HCT116 (cell line): ENCODE measurements at regions not wholly inside any gene's neighbourhood (a gene's known extent, or its start where the extent isn't known, plus 50 kb on each side); places are given as distances from the start of the nearest gene placed in this dataset.

Experiments used
- ATAC-seq: fragments of 200-7000 bp; cut with Tn5 transposase; 2 replicates; pipeline ENCODE4 v1.9.1; 2020; ENCODE audit warnings: mild to moderate bottlenecking, moderate library complexity
- BruUV-seq: library from RNA; stranded (reverse); fragments of 400-500 nt; replicated peaks from 2 replicates; lab custom pipeline; 2021; lab: Mats Ljungman, UMichigan
- CTCF ChIA-PET: fragments of 300-600 bp; sonication (Branson Sonifier 250); formaldehyde crosslinking; loops from one replicate; lab custom pipeline; 2021; ENCODE audit warnings: antibody characterized with exemption; lab: Charles Lee
- POLR2A ChIA-PET: fragments of 300-600, 350-600 bp; sonication (Branson Sonifier 250); formaldehyde crosslinking; loops from one replicate; lab custom pipeline; 2021; ENCODE audit warnings: antibody characterized with exemption; lab: Charles Lee
- RAD21 ChIA-PET, 2 experiments: fragments of 300-600 bp; sonication (Branson Sonifier 250); formaldehyde crosslinking; loops; one replicate each; lab custom pipeline; 2023; ENCODE audit warnings: low total read pairs in 2 of 2; ENCODE audit not compliant: uncharacterized antibody in 2 of 2, unreplicated experiment in 2 of 2, low non-redundant PET in 1 of 2; lab: Charles Lee
- DNase-seq: peaks from one replicate; pipeline ENCODE4 v3.0.0-alpha.2; 2010; ENCODE audit warnings: low read depth, low spot score
- H2AFZ ChIP-seq: fragments of 200-600 bp; shearing (Covaris generic), sonication (generic); 2 replicates; pipeline ENCODE4 v1.6.1; 2017; ENCODE audit warnings: low read depth, mixed run types, mixed read lengths, antibody characterized with exemption, low read length; ENCODE audit not compliant: poor library complexity, severe bottlenecking
- H3K27ac ChIP-seq: 2 replicates; pipeline ENCODE4 v1.5.1; 2012; ENCODE audit warnings: low read depth, low read length
- H3K27me3 ChIP-seq: fragments of 200-600 bp; sonication (generic); 2 replicates; pipeline ENCODE4 v1.6.1; 2016; ENCODE audit warnings: mixed run types, low read length, mixed read lengths; ENCODE audit not compliant: insufficient read depth
- H3K36me3 ChIP-seq, 2 experiments: fragments of 200-500 bp in 1 of 2; fragments of 200-600 bp in 1 of 2; sonication (Bioruptor generic) in 1 of 2; sonication (generic) in 1 of 2; 2 replicates each; pipeline versions ENCODE4 v1.5.1 to v1.6.1; 2014 to 2016; ENCODE audit warnings: low read length in 2 of 2, inconsistent platforms in 1 of 2, mixed read lengths in 1 of 2, mixed run types in 1 of 2; ENCODE audit not compliant: insufficient read depth in 2 of 2, control insufficient read depth in 1 of 2
- H3K4me1 ChIP-seq, 2 experiments: fragments of 200-600 bp in 1 of 2; sonication (generic) in 1 of 2; 2 replicates each; pipeline versions ENCODE4 v1.5.1 to v1.6.1; 2012 to 2017; ENCODE audit warnings: low read length in 2 of 2, inconsistent platforms in 1 of 2, mild to moderate bottlenecking in 1 of 2, mixed read lengths in 1 of 2, mixed run types in 1 of 2, moderate library complexity in 1 of 2; ENCODE audit not compliant: insufficient read depth in 2 of 2, control insufficient read depth in 1 of 2
- H3K4me2 ChIP-seq: fragments of 200-600 bp; sonication (generic); 2 replicates; pipeline ENCODE4 v1.6.1; 2017; ENCODE audit warnings: mixed run types, low read length, mixed read lengths
- H3K4me3 ChIP-seq, 2 experiments: fragments of 200-600 bp in 1 of 2; sonication (generic) in 1 of 2; replicated peaks in 1 of 2; 2 replicates each; pipeline ENCODE4 v1.5.1; 2011 to 2016; ENCODE audit warnings: low read length in 2 of 2, control low read depth in 1 of 2, low read depth in 1 of 2, mild to moderate bottlenecking in 1 of 2, mixed read lengths in 1 of 2, mixed run types in 1 of 2
- H3K79me2 ChIP-seq: fragments of 200-600 bp; sonication (generic); 2 replicates; pipeline ENCODE4 v1.6.1; 2017; ENCODE audit warnings: mild to moderate bottlenecking, mixed run types, low read length, moderate library complexity, mixed read lengths; ENCODE audit not compliant: insufficient read depth
- H3K9ac ChIP-seq: fragments of 200-600 bp; sonication (generic); 2 replicates; pipeline ENCODE4 v1.6.1; 2016; ENCODE audit warnings: low read length, mixed read lengths
- H3K9me2 ChIP-seq: fragments of 200-600 bp; sonication (generic), shearing (Covaris generic); 2 replicates; pipeline ENCODE4 v1.6.1; 2017; ENCODE audit warnings: mixed run types, mild to moderate bottlenecking, moderate library complexity; ENCODE audit not compliant: insufficient read depth
- H3K9me3 ChIP-seq, 2 experiments: fragments of 200-500 bp in 1 of 2; fragments of 200-600 bp in 1 of 2; sonication (Bioruptor generic) in 1 of 2; sonication (generic) in 1 of 2; 2 replicates each; pipeline ENCODE4 v1.6.1; 2014 to 2017; ENCODE audit warnings: low read length in 2 of 2, mixed read lengths in 2 of 2, inconsistent platforms in 1 of 2, low read depth in 1 of 2, mild to moderate bottlenecking in 1 of 2, mixed run types in 1 of 2, moderate library complexity in 1 of 2; ENCODE audit not compliant: control insufficient read depth in 1 of 2, insufficient read depth in 1 of 2
- H4K20me1 ChIP-seq: fragments of 200-600 bp; sonication (generic), shearing (Covaris generic); 2 replicates; pipeline ENCODE4 v1.6.1; 2017; ENCODE audit warnings: mixed run types, mild to moderate bottlenecking, moderate library complexity; ENCODE audit not compliant: insufficient read depth
- CEBPB ChIP-seq: IDR thresholded peaks from 2 replicates; pipeline ENCODE4 v1.6.1; 2012; ENCODE audit warnings: low read depth
- ELF1 ChIP-seq: IDR thresholded peaks from 2 replicates; pipeline ENCODE4 v1.6.1; 2012; ENCODE audit warnings: low read depth, borderline replicate concordance
- EZH2phosphoT487 ChIP-seq: fragments of 200-600 bp; IDR thresholded peaks from 2 replicates; pipeline ENCODE4 v1.6.1; 2018; ENCODE audit warnings: antibody characterized with exemption, borderline replicate concordance
- JUND ChIP-seq: IDR thresholded peaks from 2 replicates; pipeline ENCODE4 v1.6.1; 2012
- POLR2A ChIP-seq: IDR thresholded peaks from 2 replicates; pipeline ENCODE4 v1.7.0; 2011; ENCODE audit warnings: borderline replicate concordance; ENCODE audit not compliant: insufficient read depth, insufficient read length; ENCODE audit errors: extremely low read depth
- POLR2AphosphoS5 ChIP-seq: IDR thresholded peaks from 2 replicates; pipeline ENCODE4 v1.6.1; 2011; ENCODE audit warnings: mild to moderate bottlenecking, low read depth, low read length, moderate library complexity
- RAD21 ChIP-seq: IDR thresholded peaks from 2 replicates; pipeline ENCODE4 v1.6.1; 2012; ENCODE audit warnings: low read depth, mild to moderate bottlenecking
- REST ChIP-seq: IDR thresholded peaks from 2 replicates; pipeline ENCODE4 v1.6.1; 2012; ENCODE audit warnings: low read depth
- SP1 ChIP-seq: IDR thresholded peaks from 2 replicates; pipeline ENCODE4 v1.6.1; 2012; ENCODE audit warnings: low read depth
- TCF7L2 ChIP-seq: IDR thresholded peaks from 2 replicates; pipeline ENCODE4 v1.7.0; 2011; ENCODE audit warnings: borderline replicate concordance, inconsistent platforms; ENCODE audit not compliant: insufficient read depth, insufficient read length; ENCODE audit errors: extremely low read depth
- YY1 ChIP-seq: IDR thresholded peaks from 2 replicates; pipeline ENCODE4 v1.6.1; 2011; ENCODE audit warnings: low read length, low read depth, moderate library complexity, mild to moderate bottlenecking; ENCODE audit not compliant: insufficient replicate concordance; ENCODE audit errors: extremely low read depth
- ZFX ChIP-seq: fragments of 450-650 bp; IDR thresholded peaks from 2 replicates; pipeline ENCODE4 v1.6.1; 2017
- intact Hi-C: fragments of 100-400 bp; cut with micrococcal nuclease; formaldehyde crosslinking; loops from 2 replicates; pipeline ENCODE4 v1.10.0; 2022
- TF ChIP-seq, protein P1 (sequence below): IDR thresholded peaks from 2 replicates; pipeline ENCODE4 v1.6.1; 2012

- Histone ChIP-seq H3K4me3 (no peak overlapping the region), H3K9me3 (no peaks in the 10 kb centered on the region), H4K20me1 (no peaks in the 10 kb centered on the region), H3K27ac (no peak overlapping the region), H3K4me2 (no peak overlapping the region), H3K4me1 (no peaks in the 10 kb centered on the region; a peak in 1 of 4 replicates), H3K36me3 (no peaks in the 10 kb centered on the region), H3K9ac (no peak overlapping the region), H3K79me2 (no peaks in the 10 kb centered on the region), H3K9me2 (no peaks in the 10 kb centered on the region), H3K27me3 (no peaks in the 10 kb centered on the region), H2AFZ (no peak overlapping the region)
- ChIA-PET RAD21 (no interaction called here), CTCF (no interaction called here), POLR2A (no interaction called here)
- DNase-seq (no peak), ATAC-seq (no peak)
- BruUV-seq, result no TSS peak
- intact Hi-C loops, result no loop called here
- TF ChIP-seq SP1, result no peak
- no peak for TF ChIP-seq RAD21
- TF ChIP-seq JUND, result no peak
- no peak for TF ChIP-seq ELF1
- TF ChIP-seq POLR2AphosphoS5, result no peak
- TF ChIP-seq, protein P1, sequence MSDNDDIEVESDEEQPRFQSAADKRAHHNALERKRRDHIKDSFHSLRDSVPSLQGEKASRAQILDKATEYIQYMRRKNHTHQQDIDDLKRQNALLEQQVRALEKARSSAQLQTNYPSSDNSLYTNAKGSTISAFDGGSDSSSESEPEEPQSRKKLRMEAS, result no peak
- TF ChIP-seq CEBPB, result no peak
- TF ChIP-seq YY1, result no peak
- no peak for TF ChIP-seq REST
- TF ChIP-seq ZFX, result no peak
- no peak for TF ChIP-seq TCF7L2
- no peak for TF ChIP-seq EZH2phosphoT487
- no peak for TF ChIP-seq POLR2A
These were observed 64.3 kb upstream of the MAP4K3 start for GRCh38 chr2:39501412-39501811.
